ENCODE measurements at regions not wholly inside any gene's neighbourhood (a gene's known extent, or its start where the extent isn't known, plus 50 kb on each side); places are given as distances from the start of the nearest gene placed in this dataset.

- H3K36me3 ChIP-seq: no peaks in the 10 kb centered on the region
- no peaks in the 10 kb centered on the region for H3K9me3 ChIP-seq
- H3K4me1 ChIP-seq: no peaks in the 10 kb centered on the region
- H3K27me3 ChIP-seq: no peaks in the 10 kb centered on the region
- H3K27ac ChIP-seq: no peak overlapping the region
- ATAC-seq (no peak), DNase-seq (no peak)
- no peak overlapping the region for H3K4me3 ChIP-seq
- intact Hi-C loops (cut with DNase I): no loop called here
- no peak for TF ChIP-seq CTCF (IDR thresholded peaks at IDR 0.05)
Observed at GRCh38 chr2:65615602-65616001, 183.2 kb upstream of the SPRED2 start.

- intact Hi-C loops (cut with DNase I): no loop called here
- Histone ChIP-seq H3K4me1 (no peaks in the 10 kb centered on the region), H3K9me3 (no peaks in the 10 kb centered on the region), H3K27ac (no peak overlapping the region), H3K27me3 (no peaks in the 10 kb centered on the region), H3K36me3 (no peaks in the 10 kb centered on the region), H3K4me3 (no peak overlapping the region)
- ATAC-seq (no peak), DNase-seq (no peak)
- TF ChIP-seq CTCF (IDR thresholded peaks at IDR 0.05): no peak
Observed at GRCh38 chr2:65613968-65614555, 181.7 kb upstream of the SPRED2 start.

GRCh38 chr2:65611488-65611887, 179.1 kb upstream of the SPRED2 start:
- intact Hi-C loops (cut with DNase I): no loop called here
- Histone ChIP-seq H3K27me3 (no peaks in the 10 kb centered on the region), H3K9me3 (no peaks in the 10 kb centered on the region), H3K4me1 (no peaks in the 10 kb centered on the region), H3K27ac (no peak overlapping the region), H3K4me3 (no peak overlapping the region), H3K36me3 (no peaks in the 10 kb centered on the region)
- TF ChIP-seq CTCF (IDR thresholded peaks at IDR 0.05): no peak
- DNase-seq (no peak), ATAC-seq (no peak)

GRCh38 chr2:65608916-65609315, 176.5 kb upstream of the SPRED2 start:
- Histone ChIP-seq H3K27ac (no peak overlapping the region), H3K4me3 (no peak overlapping the region), H3K36me3 (no peaks in the 10 kb centered on the region), H3K9me3 (no peaks in the 10 kb centered on the region), H3K27me3 (no peaks in the 10 kb centered on the region), H3K4me1 (peaks cover 4% of the 10 kb centered on the region)
- ATAC-seq (no peak), DNase-seq (no peak)
- no peak for TF ChIP-seq CTCF (IDR thresholded peaks at IDR 0.05)
- intact Hi-C loops (cut with DNase I): no loop called here

- intact Hi-C loops (cut with DNase I): no loop called here
- Histone ChIP-seq H3K27ac (no peak overlapping the region), H3K27me3 (no peaks in the 10 kb centered on the region), H3K9me3 (no peaks in the 10 kb centered on the region), H3K4me3 (no peak overlapping the region), H3K4me1 (peaks cover 4% of the 10 kb centered on the region), H3K36me3 (no peaks in the 10 kb centered on the region)
- TF ChIP-seq CTCF (IDR thresholded peaks at IDR 0.05): no peak
- no peak for ATAC-seq
- no peak for DNase-seq
Observed at GRCh38 chr2:65608466-65608865, 176.1 kb upstream of the SPRED2 start.

All from upper lobe of right lung (tissue), 1 donor.